Muscle layer of duodenum (tissue), 2 donors: ENCODE measurements at regions not wholly inside any gene's neighbourhood (a gene's known extent, or its start where the extent isn't known, plus 50 kb on each side); places are given as distances from the start of the nearest gene placed in this dataset.

Experiments used
- H3K27ac ChIP-seq: one replicate; pipeline ENCODE4 v1.7.0; 2013; ENCODE audit warnings: mild to moderate bottlenecking, low read length
- H3K27me3 ChIP-seq: one replicate; pipeline ENCODE4 v1.7.0; 2013; ENCODE audit warnings: low read depth, mild to moderate bottlenecking, control low read depth, low read length
- H3K36me3 ChIP-seq, 2 donors: one replicate each; pipeline ENCODE4 v1.7.0; 2013; ENCODE audit warnings: low read length in 2 of 2, control low read depth in 1 of 2, mild to moderate bottlenecking in 1 of 2; ENCODE audit not compliant: insufficient read depth in 2 of 2, control insufficient read depth in 1 of 2
- H3K4me1 ChIP-seq, 2 donors: one replicate each; pipeline ENCODE4 v1.7.0; 2013; ENCODE audit warnings: low read length in 2 of 2, mild to moderate bottlenecking in 2 of 2, control low read depth in 1 of 2, moderate library complexity in 1 of 2; ENCODE audit not compliant: insufficient read depth in 2 of 2, control insufficient read depth in 1 of 2
- H3K4me3 ChIP-seq, 2 donors: one replicate each; pipeline ENCODE4 v1.7.0; 2013; ENCODE audit warnings: low read length in 2 of 2, low read depth in 1 of 2, mild to moderate bottlenecking in 1 of 2
- H3K9me3 ChIP-seq, 2 donors: one replicate each; pipeline ENCODE4 v1.7.0; 2013; ENCODE audit warnings: low read length in 2 of 2, control low read depth in 1 of 2, mild to moderate bottlenecking in 1 of 2; ENCODE audit not compliant: control insufficient read depth in 1 of 2
- donor health status: healthy.

DNA sequence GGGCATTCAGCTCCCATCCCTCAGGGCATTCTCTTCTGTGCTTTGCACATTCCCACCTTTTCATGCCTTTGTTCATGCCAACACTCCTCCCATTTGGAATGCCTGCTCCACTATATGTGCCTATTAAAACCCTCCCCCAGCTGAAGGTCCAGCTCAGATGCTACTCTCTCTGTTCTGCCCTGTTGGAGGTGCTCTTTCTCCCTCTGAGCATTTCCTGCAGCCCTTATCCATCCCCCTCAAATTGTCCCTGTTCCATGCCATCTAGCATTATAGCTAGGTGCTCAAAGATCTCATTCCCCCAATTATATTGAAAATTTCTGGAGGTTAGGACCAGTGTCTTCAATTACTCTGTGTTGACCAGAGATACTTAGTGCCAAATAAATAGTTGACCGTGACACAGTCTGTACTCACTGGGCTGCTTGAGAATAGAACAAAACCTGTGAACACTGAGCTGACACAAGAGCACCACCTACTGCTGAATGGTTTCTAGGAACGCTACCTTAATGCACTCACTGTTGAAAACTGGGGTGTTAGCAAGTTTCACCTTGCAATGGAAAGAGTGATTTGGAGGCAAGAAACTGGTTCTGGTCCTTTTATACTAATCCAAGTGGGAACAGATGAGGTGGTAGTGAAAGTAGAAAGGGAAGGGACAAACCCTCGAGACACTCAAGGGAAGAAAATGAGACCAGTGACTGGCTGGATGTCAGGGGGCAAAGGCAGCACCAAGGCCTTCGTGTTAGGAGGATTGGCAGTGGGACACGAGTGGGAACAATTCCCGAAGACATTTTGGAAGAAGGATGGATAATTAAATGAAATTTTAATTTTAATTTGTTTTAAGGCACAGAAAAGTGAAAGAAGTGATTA is 289.8 kb upstream of the ROPN1 start:
- H3K9me3 ChIP-seq = no peaks in the 10 kb centered on the region
- no peak overlapping the region for H3K27ac ChIP-seq
- no peak overlapping the region for H3K4me3 ChIP-seq
- H3K27me3 ChIP-seq = no peaks in the 10 kb centered on the region
- peaks cover 0 to 16% of the 10 kb centered on the region in 2 donors for H3K4me1 ChIP-seq
- no peaks in the 10 kb centered on the region for H3K36me3 ChIP-seq

DNA sequence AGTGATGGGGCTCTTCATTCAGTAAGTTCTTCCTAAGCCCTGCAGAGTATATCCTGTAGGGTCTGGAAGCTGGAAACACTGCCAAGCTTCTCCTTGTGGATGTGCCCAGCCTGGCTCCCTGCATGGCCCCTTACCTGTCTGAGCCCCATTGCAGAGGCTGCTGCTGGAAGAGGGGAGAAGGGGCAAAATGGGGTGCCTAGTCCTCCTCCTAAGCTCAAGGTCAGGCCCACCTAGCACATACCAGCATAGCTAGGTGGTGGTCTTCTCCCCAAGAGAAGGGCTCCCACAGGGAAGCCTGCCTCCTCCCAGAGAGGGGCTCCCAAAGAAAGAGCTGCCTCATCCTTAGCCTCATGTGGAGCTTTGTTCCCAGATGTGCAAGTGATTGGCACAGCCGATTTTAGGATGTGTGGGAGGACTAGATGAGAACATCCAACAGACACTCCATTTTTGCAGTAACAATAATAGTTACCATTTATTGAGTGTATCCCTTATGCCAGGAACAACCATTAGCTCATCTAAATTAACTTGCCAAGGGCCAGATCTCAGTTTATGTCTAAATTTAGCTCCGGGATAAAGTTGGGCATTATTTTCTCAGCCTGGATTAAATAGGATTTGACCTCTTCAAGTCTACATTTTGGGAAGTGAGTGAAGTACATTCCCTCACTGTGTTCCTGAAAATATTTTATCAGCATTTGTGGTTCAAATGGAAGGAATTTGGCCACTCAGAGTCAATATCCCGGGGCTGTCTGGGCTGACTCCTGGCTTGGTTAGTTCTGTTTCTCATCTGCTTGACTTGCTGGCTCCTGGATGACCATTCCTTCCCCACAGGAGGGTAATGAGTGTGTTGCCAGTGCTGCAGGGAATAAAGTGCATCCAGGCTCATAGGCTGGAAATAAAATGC is 291.1 kb upstream of the ROPN1 start:
- Histone ChIP-seq H3K36me3 (no peaks in the 10 kb centered on the region), H3K9me3 (no peaks in the 10 kb centered on the region), H3K27ac (peak overlapping the region; percentile 46), H3K4me1 (peaks cover 0 to 2% of the 10 kb centered on the region in 2 donors), H3K4me3 (peak overlapping the region in 1 of 2 donors; percentile 45), H3K27me3 (no peaks in the 10 kb centered on the region)

GRCh38 chr3:124283652-124284023 is 291.7 kb upstream of the ROPN1 start:
- peak overlapping the region; percentile 11 for H3K27ac ChIP-seq
- H3K4me3 ChIP-seq = peak overlapping the region in 1 of 2 donors; percentile 15
- H3K4me1 ChIP-seq = no peaks in the 10 kb centered on the region
- no peaks in the 10 kb centered on the region for H3K27me3 ChIP-seq
- no peaks in the 10 kb centered on the region for H3K36me3 ChIP-seq
- H3K9me3 ChIP-seq = no peaks in the 10 kb centered on the region

GRCh38 chr3:124288996-124289395 is 297.1 kb upstream of the ROPN1 start:
- Histone ChIP-seq H3K27ac (no peak overlapping the region), H3K36me3 (no peaks in the 10 kb centered on the region), H3K4me3 (no peak overlapping the region), H3K27me3 (no peaks in the 10 kb centered on the region), H3K9me3 (no peaks in the 10 kb centered on the region), H3K4me1 (no peaks in the 10 kb centered on the region)

- H3K4me3 ChIP-seq = no peak overlapping the region
Observed at GRCh38 chr3:124291008-124291407, 299.1 kb upstream of the ROPN1 start.

DNA sequence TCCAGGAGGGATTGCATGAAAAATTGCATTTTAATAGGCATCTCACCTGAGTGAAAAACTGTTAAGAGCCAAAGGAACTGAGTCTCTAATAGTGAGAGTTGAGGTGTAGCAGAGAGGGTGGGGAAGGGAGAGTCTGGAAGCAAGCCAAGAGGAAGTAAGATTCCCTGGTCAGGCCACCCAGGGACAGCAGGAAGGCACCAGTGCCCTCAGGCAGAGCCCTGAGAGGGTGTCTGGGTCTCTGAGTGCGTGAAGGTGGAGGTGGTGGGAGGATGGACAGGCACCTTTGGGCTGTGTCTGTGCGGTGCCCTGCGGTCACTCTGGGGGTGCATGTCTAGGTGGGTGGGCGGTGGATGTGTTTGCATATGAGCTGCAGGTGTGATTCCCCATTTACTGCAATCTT is 300.4 kb upstream of the ROPN1 start:
- H3K9me3 ChIP-seq = no peaks in the 10 kb centered on the region
- H3K4me1 ChIP-seq = no peaks in the 10 kb centered on the region
- H3K4me3 ChIP-seq = no peak overlapping the region
- H3K27me3 ChIP-seq = no peaks in the 10 kb centered on the region
- H3K36me3 ChIP-seq = no peaks in the 10 kb centered on the region
- H3K27ac ChIP-seq = no peak overlapping the region

More at GRCh38 chr3:124291008-124291407, 299.1 kb upstream of the ROPN1 start:
- Histone ChIP-seq H3K27me3 (no peaks in the 10 kb centered on the region), H3K9me3 (no peaks in the 10 kb centered on the region), H3K36me3 (no peaks in the 10 kb centered on the region), H3K4me1 (no peaks in the 10 kb centered on the region), H3K27ac (no peak overlapping the region)

DNA sequence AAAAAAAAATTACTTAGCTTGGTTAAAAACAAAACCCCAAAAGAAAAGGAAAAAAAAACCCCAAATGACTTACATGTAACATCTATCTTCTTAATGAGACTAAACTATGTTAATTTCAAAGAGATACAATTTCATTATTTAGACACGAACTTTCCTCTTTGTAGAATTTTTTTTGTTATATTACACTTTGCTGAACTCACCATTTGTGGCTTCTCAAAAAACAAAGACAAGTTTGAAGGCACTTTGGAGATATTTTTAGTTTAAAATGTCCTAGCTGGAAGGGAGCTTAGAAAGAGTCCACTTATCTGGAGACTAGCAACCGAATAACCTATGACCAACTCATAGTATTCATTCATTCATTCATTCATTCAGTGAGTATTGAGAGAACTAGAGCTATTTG is 301.7 kb upstream of the ROPN1 start:
- H3K36me3 ChIP-seq = no peaks in the 10 kb centered on the region
- H3K9me3 ChIP-seq = no peaks in the 10 kb centered on the region
- H3K27me3 ChIP-seq = no peaks in the 10 kb centered on the region
- H3K27ac ChIP-seq = no peak overlapping the region
- no peaks in the 10 kb centered on the region for H3K4me1 ChIP-seq
- no peak overlapping the region for H3K4me3 ChIP-seq

DNA sequence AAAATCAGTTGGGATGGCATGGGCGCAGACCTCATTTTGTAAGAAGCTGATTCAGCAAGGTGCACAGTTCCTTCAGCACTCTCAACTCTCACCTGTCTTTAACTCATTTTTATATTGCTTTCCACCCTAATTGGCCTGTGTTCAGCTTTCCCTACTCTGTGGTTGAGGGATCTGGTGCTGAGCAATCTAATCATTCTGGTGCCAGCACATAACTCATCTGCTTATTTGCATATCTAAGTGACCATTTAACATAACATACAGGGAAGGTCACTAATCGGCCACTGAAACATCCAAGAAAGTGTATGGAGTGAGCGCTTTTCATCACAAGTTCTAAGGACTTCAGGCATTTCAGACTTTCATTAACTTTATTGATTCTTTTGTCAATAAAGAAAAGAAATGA is 303.4 kb upstream of the ROPN1 start:
- Histone ChIP-seq H3K9me3 (no peaks in the 10 kb centered on the region), H3K27me3 (no peaks in the 10 kb centered on the region), H3K36me3 (no peaks in the 10 kb centered on the region), H3K4me1 (no peaks in the 10 kb centered on the region), H3K27ac (no peak overlapping the region), H3K4me3 (no peak overlapping the region)

- H3K27ac ChIP-seq = no peak overlapping the region
- no peaks in the 10 kb centered on the region for H3K4me1 ChIP-seq
- no peaks in the 10 kb centered on the region for H3K9me3 ChIP-seq
- H3K4me3 ChIP-seq = no peak overlapping the region
- H3K27me3 ChIP-seq = no peaks in the 10 kb centered on the region
- H3K36me3 ChIP-seq = no peaks in the 10 kb centered on the region
Observed at GRCh38 chr3:124296406-124296805, 304.5 kb upstream of the ROPN1 start.

- Histone ChIP-seq H3K4me3 (no peak overlapping the region), H3K9me3 (no peaks in the 10 kb centered on the region), H3K27ac (no peak overlapping the region), H3K36me3 (no peaks in the 10 kb centered on the region), H3K4me1 (no peaks in the 10 kb centered on the region), H3K27me3 (no peaks in the 10 kb centered on the region)
Observed at GRCh38 chr3:124297062-124297980, 305.4 kb upstream of the ROPN1 start.

DNA sequence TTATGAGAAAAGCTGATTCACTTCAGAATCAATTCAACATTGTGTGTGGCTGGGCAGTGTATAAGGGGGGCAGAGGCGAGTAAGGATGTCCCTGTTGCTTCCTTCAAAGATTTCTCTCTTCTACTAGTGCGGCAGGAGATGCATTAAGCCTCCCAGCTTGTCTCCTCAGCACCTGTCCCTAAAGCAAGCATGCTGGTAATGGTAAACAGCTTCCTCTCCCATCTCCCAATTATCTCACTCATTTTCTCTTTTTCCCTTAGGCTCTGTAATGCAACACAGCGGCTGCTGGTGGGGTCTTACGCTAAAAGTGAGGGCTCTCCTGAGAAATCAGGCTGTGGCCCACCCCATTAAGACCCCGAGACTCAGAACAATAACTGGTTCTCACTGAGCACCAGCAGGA is 306.4 kb upstream of the ROPN1 start:
- no peak overlapping the region for H3K4me3 ChIP-seq
- no peaks in the 10 kb centered on the region for H3K27me3 ChIP-seq
- no peaks in the 10 kb centered on the region for H3K36me3 ChIP-seq
- no peak overlapping the region for H3K27ac ChIP-seq
- H3K9me3 ChIP-seq = no peaks in the 10 kb centered on the region
- no peaks in the 10 kb centered on the region for H3K4me1 ChIP-seq
